ENCODE measurements at regions not wholly inside any gene's neighbourhood (a gene's known extent, or its start where the extent isn't known, plus 50 kb on each side); places are given as distances from the start of the nearest gene placed in this dataset.

DNA sequence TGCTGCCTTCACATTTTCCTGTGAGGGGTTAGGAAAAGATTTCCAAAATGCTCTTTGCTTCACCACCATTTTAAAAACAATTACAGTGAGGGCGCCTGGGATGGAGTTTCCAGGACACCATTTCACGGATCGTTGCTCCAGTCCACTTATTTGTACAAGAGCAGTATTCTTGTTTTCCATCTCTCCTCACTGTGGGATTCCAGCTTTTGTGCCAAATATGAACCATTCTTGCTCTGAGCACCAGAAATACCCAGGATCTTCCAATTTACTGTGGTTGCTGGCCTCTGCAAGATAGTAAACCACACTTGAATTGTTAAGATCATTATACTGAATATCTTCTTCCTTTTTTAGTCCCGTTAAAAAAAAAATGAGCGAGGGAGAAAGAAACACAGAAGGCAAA, 899.5 kb downstream of the TLE1 start:
- TF ChIP-seq CTCF (IDR thresholded peaks at IDR 0.05): no peak
- TF ChIP-seq POLR2A (IDR thresholded peaks at IDR 0.05): no peak
- no peak overlapping the region for H3K4me3 ChIP-seq (ENCODE audit: low read depth, poor library complexity, severe bottlenecking)
- intact Hi-C loops (cut with DNase I; ENCODE audit: low total_unique reads): no loop called here
- WGBS, 2 donors: 67 to 72% methylated on average over 5 of the region's 5 CpGs
- no peak for DNase-seq (ENCODE audit: low spot score in 2 of 2)

DNA sequence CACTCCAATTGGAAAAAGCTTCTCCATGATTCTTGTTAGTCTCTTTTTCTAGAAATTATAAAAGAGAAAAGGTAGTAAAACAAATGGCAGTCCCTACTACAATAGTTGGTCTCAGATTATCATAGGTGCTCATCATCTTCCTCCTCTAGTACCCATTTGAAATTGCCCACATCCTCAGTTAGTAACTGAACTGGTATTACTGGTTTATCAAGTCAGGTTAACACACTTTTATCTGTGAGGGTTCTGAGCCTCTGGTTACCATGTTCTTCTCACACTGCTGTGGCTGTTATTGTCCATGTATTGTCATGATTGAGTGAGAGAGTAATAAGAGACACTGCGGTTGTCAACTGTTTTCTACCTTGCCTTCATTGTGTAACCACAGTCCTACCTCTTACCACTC, 901.7 kb downstream of the TLE1 start:
- no peak for DNase-seq (ENCODE audit: low spot score in 2 of 2)
- H3K4me3 ChIP-seq (ENCODE audit: low read depth, poor library complexity, severe bottlenecking): no peak overlapping the region
- TF ChIP-seq POLR2A (IDR thresholded peaks at IDR 0.05) (no peak), CTCF (IDR thresholded peaks at IDR 0.05) (no peak)
- 91 to 93% methylated on average over 1 of the region's 1 CpG for WGBS, 2 donors
- intact Hi-C loops (cut with DNase I; ENCODE audit: low total_unique reads): no loop called here

DNA sequence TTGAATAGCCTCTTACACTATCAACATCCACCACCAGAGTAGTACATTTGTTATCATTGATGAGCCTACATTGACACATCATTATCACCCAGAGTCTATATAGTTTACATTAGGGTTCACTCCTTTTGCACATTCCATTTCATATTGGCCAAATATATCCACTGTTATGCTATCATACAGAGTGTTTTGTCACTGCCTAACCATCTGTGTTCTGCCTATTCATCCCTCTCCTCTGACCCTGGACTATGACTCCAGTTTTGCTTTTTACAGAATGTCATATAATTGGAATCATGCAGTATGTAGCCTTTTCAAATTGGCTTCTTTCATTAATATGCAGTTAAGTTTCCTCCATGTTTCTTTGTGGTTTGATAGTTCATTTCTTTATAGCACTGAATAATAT, 904.7 kb downstream of the TLE1 start:
- intact Hi-C loops (cut with DNase I; ENCODE audit: low total_unique reads): no loop called here
- no peak for DNase-seq (ENCODE audit: low spot score in 2 of 2)
- H3K4me3 ChIP-seq (ENCODE audit: low read depth, poor library complexity, severe bottlenecking): no peak overlapping the region
- TF ChIP-seq CTCF (IDR thresholded peaks at IDR 0.05): no peak
- TF ChIP-seq POLR2A (IDR thresholded peaks at IDR 0.05): no peak

- intact Hi-C loops (cut with DNase I; ENCODE audit: low total_unique reads): no loop called here
- H3K4me3 ChIP-seq (ENCODE audit: low read depth, poor library complexity, severe bottlenecking): no peak overlapping the region
- DNase-seq (ENCODE audit: low spot score in 2 of 2): no peak
- no peak for TF ChIP-seq POLR2A (IDR thresholded peaks at IDR 0.05)
- no peak for TF ChIP-seq CTCF (IDR thresholded peaks at IDR 0.05)
Measured at GRCh38 chr9:80775971-80776370, 913.4 kb downstream of the TLE1 start.

DNA sequence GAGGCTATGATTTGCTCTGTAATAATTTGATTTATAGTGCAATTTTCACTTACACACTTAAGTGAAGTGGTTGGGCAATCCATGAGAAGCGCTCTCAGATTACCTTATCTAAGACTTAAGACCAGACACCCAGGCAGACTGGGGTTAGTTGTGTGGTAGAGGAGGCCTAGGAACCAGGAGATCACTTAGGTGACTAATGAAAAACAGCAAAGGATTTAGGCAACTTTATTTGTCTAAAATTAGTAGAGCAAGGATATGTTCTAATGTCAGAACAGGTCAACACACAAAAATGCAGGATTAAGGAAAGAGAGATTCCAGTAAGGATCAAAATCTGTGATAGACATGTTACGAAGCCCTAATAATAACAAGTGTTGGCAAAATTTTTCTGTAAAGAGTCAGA, 913.8 kb downstream of the TLE1 start:
- TF ChIP-seq POLR2A (IDR thresholded peaks at IDR 0.05): no peak
- no peak for TF ChIP-seq CTCF (IDR thresholded peaks at IDR 0.05)
- WGBS, 2 donors: 90 to 97% methylated on average over 2 of the region's 2 CpGs
- intact Hi-C loops (cut with DNase I; ENCODE audit: low total_unique reads): no loop called here
- H3K4me3 ChIP-seq (ENCODE audit: low read depth, poor library complexity, severe bottlenecking): no peak overlapping the region
- DNase-seq (ENCODE audit: low spot score in 2 of 2): no peak

- 73 to 75% methylated on average over 6 of the region's 6 CpGs for WGBS, 2 donors
- no peak for TF ChIP-seq CTCF (IDR thresholded peaks at IDR 0.05)
- intact Hi-C loops (cut with DNase I; ENCODE audit: low total_unique reads): no loop called here
- no peak for DNase-seq (ENCODE audit: low spot score in 2 of 2)
- H3K4me3 ChIP-seq (ENCODE audit: low read depth, poor library complexity, severe bottlenecking): no peak overlapping the region
Measured at GRCh38 chr9:80771555-80772347, 917.6 kb downstream of the TLE1 start.
